ENCODE measurements at regions not wholly inside any gene's neighbourhood (a gene's known extent, or its start where the extent isn't known, plus 50 kb on each side); places are given as distances from the start of the nearest gene placed in this dataset.

- DNase-seq: no peak
These were observed 126.2 kb upstream of the UGT8 start for GRCh38 chr4:114472269-114473032.

GRCh38 chr4:114474188-114474800 lies 124.3 kb upstream of the UGT8 start:
- no peak for DNase-seq

- no peak for DNase-seq
These were observed 122.3 kb upstream of the UGT8 start for GRCh38 chr4:114476310-114476709.

- no peak for DNase-seq
These were observed 119.0 kb upstream of the UGT8 start for GRCh38 chr4:114479595-114479994.

- no peak for DNase-seq
These were observed 116.8 kb upstream of the UGT8 start for GRCh38 chr4:114481856-114482255.

- no peak for DNase-seq
These were observed 111.5 kb upstream of the UGT8 start for GRCh38 chr4:114487101-114487500.

- DNase-seq: no peak
These were observed 110.2 kb upstream of the UGT8 start for GRCh38 chr4:114488301-114488982.

GRCh38 chr4:114494246-114494803 lies 104.3 kb upstream of the UGT8 start:
- DNase-seq: no peak

- no peak for DNase-seq
These were observed 103.1 kb upstream of the UGT8 start for GRCh38 chr4:114495471-114495928.

- no peak for DNase-seq
These were observed 101.5 kb upstream of the UGT8 start for GRCh38 chr4:114497116-114497515.

- DNase-seq: no peak
These were observed 89.3 kb upstream of the UGT8 start for GRCh38 chr4:114509340-114509739.

GRCh38 chr4:114512595-114513295 lies 85.9 kb upstream of the UGT8 start:
- no peak for DNase-seq

- no peak for DNase-seq
These were observed 79.2 kb upstream of the UGT8 start for GRCh38 chr4:114519368-114519767.

- no peak for DNase-seq
These were observed 71.4 kb upstream of the UGT8 start for GRCh38 chr4:114527170-114527569.

- no peak for DNase-seq
These were observed 71.0 kb upstream of the UGT8 start for GRCh38 chr4:114527637-114528036.

- DNase-seq: no peak
These were observed 62.9 kb upstream of the UGT8 start for GRCh38 chr4:114535725-114536124.

GRCh38 chr4:114537352-114537751 lies 61.3 kb upstream of the UGT8 start:
- DNase-seq: no peak

GRCh38 chr4:114538012-114538617 lies 60.5 kb upstream of the UGT8 start:
- DNase-seq: no peak

- DNase-seq: no peak
These were observed 58.6 kb upstream of the UGT8 start for GRCh38 chr4:114539985-114540384.

GRCh38 chr4:114547340-114548134 lies 51.1 kb upstream of the UGT8 start:
- DNase-seq: no peak
